ENCODE measurements at regions not wholly inside any gene's neighbourhood (a gene's known extent, or its start where the extent isn't known, plus 50 kb on each side); places are given as distances from the start of the nearest gene placed in this dataset.

DNA sequence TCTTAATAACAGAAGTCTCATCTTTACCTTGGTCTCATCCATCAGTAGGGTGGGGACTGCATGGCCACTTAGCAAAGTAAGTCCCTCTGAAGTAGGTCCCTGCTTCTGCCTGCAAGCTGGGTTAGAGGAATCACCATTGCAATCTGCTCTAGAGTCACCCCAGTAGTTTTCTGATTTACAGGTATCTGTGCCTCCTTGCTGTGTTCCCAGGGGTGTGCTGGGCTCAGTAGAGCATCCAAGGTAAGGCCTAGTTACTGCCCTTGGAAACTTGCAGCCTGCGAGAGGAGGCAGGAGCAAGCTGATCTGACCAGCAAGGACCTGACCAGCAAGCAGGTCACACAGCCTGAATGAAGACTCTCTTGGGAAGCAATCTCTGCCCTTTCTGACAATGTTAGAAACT lies 160.8 kb upstream of the GSC start:
- Mint-ChIP-seq H3K27me3 (ENCODE audit: unreplicated experiment) (peaks cover 2% of the 10 kb centered on the region), H3K36me3 (ENCODE audit: low read depth, unreplicated experiment) (no peaks in the 10 kb centered on the region), H3K4me1 (ENCODE audit: unreplicated experiment) (no peaks in the 10 kb centered on the region), H3K27ac (ENCODE audit: unreplicated experiment) (no peak overlapping the region), H3K4me3 (ENCODE audit: unreplicated experiment) (no peak overlapping the region), H3K9me3 (ENCODE audit: unreplicated experiment) (no peaks in the 10 kb centered on the region)
- no peak for DNase-seq (ENCODE audit: low spot score)
- TF ChIP-seq, protein P1, sequence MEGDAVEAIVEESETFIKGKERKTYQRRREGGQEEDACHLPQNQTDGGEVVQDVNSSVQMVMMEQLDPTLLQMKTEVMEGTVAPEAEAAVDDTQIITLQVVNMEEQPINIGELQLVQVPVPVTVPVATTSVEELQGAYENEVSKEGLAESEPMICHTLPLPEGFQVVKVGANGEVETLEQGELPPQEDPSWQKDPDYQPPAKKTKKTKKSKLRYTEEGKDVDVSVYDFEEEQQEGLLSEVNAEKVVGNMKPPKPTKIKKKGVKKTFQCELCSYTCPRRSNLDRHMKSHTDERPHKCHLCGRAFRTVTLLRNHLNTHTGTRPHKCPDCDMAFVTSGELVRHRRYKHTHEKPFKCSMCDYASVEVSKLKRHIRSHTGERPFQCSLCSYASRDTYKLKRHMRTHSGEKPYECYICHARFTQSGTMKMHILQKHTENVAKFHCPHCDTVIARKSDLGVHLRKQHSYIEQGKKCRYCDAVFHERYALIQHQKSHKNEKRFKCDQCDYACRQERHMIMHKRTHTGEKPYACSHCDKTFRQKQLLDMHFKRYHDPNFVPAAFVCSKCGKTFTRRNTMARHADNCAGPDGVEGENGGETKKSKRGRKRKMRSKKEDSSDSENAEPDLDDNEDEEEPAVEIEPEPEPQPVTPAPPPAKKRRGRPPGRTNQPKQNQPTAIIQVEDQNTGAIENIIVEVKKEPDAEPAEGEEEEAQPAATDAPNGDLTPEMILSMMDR (IDR thresholded peaks at IDR 0.05; ENCODE audit: unreplicated experiment) = no peak

DNA sequence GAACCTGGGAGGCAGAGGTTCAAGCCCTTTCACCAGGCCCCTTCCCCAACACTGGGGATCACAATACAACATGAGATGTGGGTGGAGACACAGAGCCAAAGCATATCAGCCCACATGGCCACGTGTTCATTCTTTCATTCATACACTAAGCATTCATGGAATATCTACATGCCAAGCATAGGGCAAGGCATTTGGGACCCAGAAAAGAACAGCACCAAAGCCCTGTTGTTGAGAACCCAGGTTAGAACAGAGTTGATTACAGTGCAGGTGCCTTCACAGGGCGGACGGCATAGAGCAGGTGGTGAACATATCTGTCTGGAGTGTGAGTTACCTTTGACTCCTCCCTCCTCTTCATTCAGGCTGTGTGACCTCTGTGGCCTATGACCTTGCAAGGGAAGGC lies 159.4 kb upstream of the GSC start:
- Mint-ChIP-seq H3K27me3 (ENCODE audit: unreplicated experiment) (peaks cover 2% of the 10 kb centered on the region), H3K36me3 (ENCODE audit: low read depth, unreplicated experiment) (no peaks in the 10 kb centered on the region), H3K9me3 (ENCODE audit: unreplicated experiment) (no peaks in the 10 kb centered on the region), H3K4me3 (ENCODE audit: unreplicated experiment) (no peak overlapping the region), H3K27ac (ENCODE audit: unreplicated experiment) (no peak overlapping the region), H3K4me1 (ENCODE audit: unreplicated experiment) (no peaks in the 10 kb centered on the region)
- no peak for DNase-seq (ENCODE audit: low spot score)
- TF ChIP-seq, protein P1 (IDR thresholded peaks at IDR 0.05; ENCODE audit: unreplicated experiment) = no peak

DNA sequence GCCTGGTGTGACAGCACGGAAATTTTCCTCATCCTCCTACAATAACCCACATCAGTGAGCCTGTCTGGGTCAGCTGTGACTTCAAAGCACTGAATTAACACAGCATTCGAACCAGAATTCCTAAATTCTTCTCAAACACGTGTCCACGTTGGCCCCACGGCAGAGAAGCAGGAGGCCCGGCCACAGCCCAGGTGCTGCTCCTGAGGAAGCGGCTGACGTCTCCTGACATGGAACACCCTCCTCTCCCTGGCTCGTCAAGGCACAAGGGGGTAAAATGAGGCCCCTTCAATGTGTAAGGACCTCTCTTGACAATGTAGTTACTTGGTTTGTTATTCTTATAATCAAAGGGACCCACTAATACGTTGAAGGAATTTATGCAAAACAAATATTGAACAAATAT lies 156.3 kb upstream of the GSC start:
- DNase-seq (ENCODE audit: low spot score) = no peak
- Mint-ChIP-seq H3K4me1 (ENCODE audit: unreplicated experiment) (no peaks in the 10 kb centered on the region), H3K9me3 (ENCODE audit: unreplicated experiment) (no peaks in the 10 kb centered on the region), H3K4me3 (ENCODE audit: unreplicated experiment) (no peak overlapping the region), H3K27me3 (ENCODE audit: unreplicated experiment) (peaks cover 7% of the 10 kb centered on the region), H3K27ac (ENCODE audit: unreplicated experiment) (no peak overlapping the region), H3K36me3 (ENCODE audit: low read depth, unreplicated experiment) (no peaks in the 10 kb centered on the region)
- TF ChIP-seq, protein P1 (IDR thresholded peaks at IDR 0.05; ENCODE audit: unreplicated experiment) = no peak

DNA sequence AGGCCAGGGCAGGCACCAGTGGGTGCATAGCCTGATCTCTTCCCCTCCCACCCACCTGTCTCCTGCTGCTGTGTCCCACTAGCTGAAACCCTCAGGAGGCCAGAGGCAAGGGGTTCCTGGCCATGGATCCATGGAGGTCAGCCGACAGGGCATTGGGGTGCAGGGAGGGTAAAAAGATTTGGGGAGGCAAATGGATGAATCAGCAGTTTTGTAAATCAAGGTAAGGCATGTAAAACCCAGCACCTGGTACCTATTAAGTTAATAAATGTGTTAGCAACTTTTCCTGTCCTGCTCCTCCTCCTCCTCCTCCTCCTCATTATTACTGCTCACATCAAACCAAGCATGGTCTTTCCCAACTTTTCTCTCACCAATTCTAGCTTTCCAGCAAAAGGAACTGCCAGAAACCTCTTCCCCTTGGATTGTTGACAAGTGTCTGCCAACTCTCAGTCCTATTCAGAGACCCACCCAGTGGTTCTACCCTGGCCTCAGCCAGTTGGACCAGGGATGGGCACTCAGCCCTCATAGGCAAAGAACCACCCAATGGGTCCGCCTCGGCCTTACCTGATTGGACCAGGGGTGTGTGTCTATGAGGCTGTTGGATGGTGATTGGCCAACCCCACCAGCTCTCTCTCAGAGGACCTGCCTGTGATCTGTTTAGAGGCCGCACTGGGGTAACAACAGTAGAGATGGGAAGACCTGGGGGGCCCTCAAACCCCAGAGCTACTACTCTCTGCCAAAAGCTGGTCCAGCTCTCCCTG lies 155.7 kb upstream of the GSC start:
- no peak for DNase-seq (ENCODE audit: low spot score)
- no peaks in the 10 kb centered on the region for H3K36me3 Mint-ChIP-seq (ENCODE audit: low read depth, unreplicated experiment)
- TF ChIP-seq, protein P1 (IDR thresholded peaks at IDR 0.05; ENCODE audit: unreplicated experiment) = no peak
- H3K27me3 Mint-ChIP-seq (ENCODE audit: unreplicated experiment) = peaks cover 7% of the 10 kb centered on the region
- H3K4me1 Mint-ChIP-seq (ENCODE audit: unreplicated experiment) = no peaks in the 10 kb centered on the region
- H3K27ac Mint-ChIP-seq (ENCODE audit: unreplicated experiment) = no peak overlapping the region
- H3K4me3 Mint-ChIP-seq (ENCODE audit: unreplicated experiment) = no peak overlapping the region
- H3K9me3 Mint-ChIP-seq (ENCODE audit: unreplicated experiment) = no peaks in the 10 kb centered on the region

DNA sequence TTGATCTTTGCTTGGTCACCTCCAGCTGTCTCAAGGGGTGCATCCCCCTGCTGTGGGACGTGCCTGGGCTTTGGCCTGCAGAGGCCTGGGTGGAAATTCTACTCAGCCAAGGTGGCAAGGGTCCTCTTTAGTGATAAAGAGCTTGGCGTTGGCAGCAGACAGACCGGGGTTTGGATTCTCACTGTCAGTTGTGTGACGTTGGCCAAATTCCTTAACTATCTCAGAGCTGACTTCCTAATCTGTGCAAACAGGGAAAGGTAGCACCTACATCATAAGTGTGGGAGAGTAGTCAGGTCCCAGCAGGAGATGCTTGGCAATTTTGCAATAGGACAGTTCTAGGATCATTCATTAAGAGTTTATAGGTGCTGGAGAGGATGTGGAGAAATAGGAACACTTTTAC lies 154.3 kb upstream of the GSC start:
- DNase-seq (ENCODE audit: low spot score) = no peak
- Mint-ChIP-seq H3K27me3 (ENCODE audit: unreplicated experiment) (peaks cover 7% of the 10 kb centered on the region), H3K4me3 (ENCODE audit: unreplicated experiment) (no peak overlapping the region), H3K36me3 (ENCODE audit: low read depth, unreplicated experiment) (no peaks in the 10 kb centered on the region), H3K9me3 (ENCODE audit: unreplicated experiment) (no peaks in the 10 kb centered on the region), H3K27ac (ENCODE audit: unreplicated experiment) (no peak overlapping the region), H3K4me1 (ENCODE audit: unreplicated experiment) (no peaks in the 10 kb centered on the region)
- TF ChIP-seq, protein P1 (IDR thresholded peaks at IDR 0.05; ENCODE audit: unreplicated experiment) = no peak
